CD4-positive, CD25-positive, alpha-beta regulatory T cell (primary cell): ENCODE measurements at regions not wholly inside any gene's neighbourhood (a gene's known extent, or its start where the extent isn't known, plus 50 kb on each side); places are given as distances from the start of the nearest gene placed in this dataset.

Experiments
- ATAC-seq, 2 donors: fragments of 150-1000 bp; cut with Tn5 transposase; one replicate each; pipeline ENCODE4 v1.10.0; 2021; ENCODE audit warnings: low read depth in 2 of 2, moderate number of reproducible peaks in 2 of 2, moderate library complexity in 1 of 2
- DNase-seq, 3 donors: peaks; one replicate each; pipeline versions ENCODE4 v3.0.0 to v3.0.0-alpha.2; 2012 to 2022; ENCODE audit warnings: mixed read lengths in 1 of 3
- H3K27ac ChIP-seq: one replicate; pipeline ENCODE4 v1.7.0; 2013; ENCODE audit warnings: mild to moderate bottlenecking, low read length; ENCODE audit not compliant: insufficient read depth, poor library complexity, severe bottlenecking
- H3K27me3 ChIP-seq: one replicate; pipeline ENCODE4 v1.7.0; 2013; ENCODE audit warnings: low read length; ENCODE audit not compliant: control insufficient read depth, insufficient read depth
- H3K36me3 ChIP-seq: one replicate; pipeline ENCODE4 v1.7.0; 2013; ENCODE audit warnings: mild to moderate bottlenecking, low read length, moderate library complexity; ENCODE audit not compliant: control insufficient read depth, insufficient read depth
- H3K4me1 ChIP-seq: 2 replicates; pipeline ENCODE4 v1.7.0; 2013; ENCODE audit warnings: mild to moderate bottlenecking, low read length; ENCODE audit not compliant: insufficient read depth, control insufficient read depth, poor library complexity, severe bottlenecking
- H3K4me3 ChIP-seq: one replicate; pipeline ENCODE4 v1.7.0; 2013; ENCODE audit warnings: low read depth, mild to moderate bottlenecking, low read length, moderate library complexity
- H3K9me3 ChIP-seq, 2 experiments: 1 replicate in 1 of 2; 2 replicates in 1 of 2; pipeline ENCODE4 v1.7.0; 2013; ENCODE audit warnings: low read length in 2 of 2, mild to moderate bottlenecking in 1 of 2, moderate library complexity in 1 of 2; ENCODE audit not compliant: control insufficient read depth in 2 of 2
- H3K27ac Mint-ChIP-seq, 3 donors: one replicate each; pipeline ENCODE4 v1.8.0; 2020 to 2022; ENCODE audit warnings: mild to moderate bottlenecking in 3 of 3, mixed read lengths in 3 of 3, moderate library complexity in 2 of 3
- H3K27me3 Mint-ChIP-seq: one replicate; pipeline ENCODE4 v1.8.0; 2022; ENCODE audit warnings: mild to moderate bottlenecking, mixed read lengths
- H3K36me3 Mint-ChIP-seq: one replicate; pipeline ENCODE4 v1.8.0; 2020; ENCODE audit warnings: mixed read lengths
- H3K4me1 Mint-ChIP-seq, 4 donors: one replicate each; pipeline ENCODE4 v1.8.0; 2020 to 2022; ENCODE audit warnings: mixed read lengths in 4 of 4, mild to moderate bottlenecking in 1 of 4
- H3K4me3 Mint-ChIP-seq, 4 donors: one replicate each; pipeline ENCODE4 v1.8.0; 2020 to 2022; ENCODE audit warnings: mild to moderate bottlenecking in 4 of 4, mixed read lengths in 4 of 4, moderate library complexity in 3 of 4
- H3K9me3 Mint-ChIP-seq, 7 donors: one replicate each; pipeline ENCODE4 v1.8.0; 2020 to 2022; ENCODE audit warnings: mixed read lengths in 7 of 7, mild to moderate bottlenecking in 3 of 7, moderate library complexity in 2 of 7

- Mint-ChIP-seq H3K9me3 (peaks cover 1 to 13% (median 6%) of the 10 kb centered on the region in 7 donors), H3K27ac (no peak overlapping the region), H3K4me1 (no peaks in the 10 kb centered on the region), H3K4me3 (no peak overlapping the region), H3K36me3 (no peaks in the 10 kb centered on the region), H3K27me3 (peaks cover 7% of the 10 kb centered on the region)
- H3K36me3 ChIP-seq: no peaks in the 10 kb centered on the region
- no peak for ATAC-seq
- DNase-seq: no peak
- H3K27me3 ChIP-seq: no peaks in the 10 kb centered on the region
- no peaks in the 10 kb centered on the region for H3K9me3 ChIP-seq
- no peak overlapping the region for H3K4me3 ChIP-seq
- H3K27ac ChIP-seq: no peak overlapping the region
- H3K4me1 ChIP-seq: no peaks in the 10 kb centered on the region
These were observed 188.5 kb upstream of the CCDC68 start for GRCh38 chr18:55147791-55148190.

GRCh38 chr18:55144193-55144930, 185.1 kb upstream of the CCDC68 start:
- H3K27ac ChIP-seq: no peak overlapping the region
- DNase-seq (no peak), ATAC-seq (no peak)
- no peaks in the 10 kb centered on the region for H3K36me3 ChIP-seq
- no peaks in the 10 kb centered on the region for H3K9me3 ChIP-seq
- H3K4me3 Mint-ChIP-seq: no peak overlapping the region
- no peak overlapping the region for H3K27ac Mint-ChIP-seq
- H3K4me3 ChIP-seq: no peak overlapping the region
- no peaks in the 10 kb centered on the region for H3K36me3 Mint-ChIP-seq
- H3K4me1 Mint-ChIP-seq: no peaks in the 10 kb centered on the region
- H3K9me3 Mint-ChIP-seq: peaks cover under 1 to 19% (median 6%) of the 10 kb centered on the region in 7 donors
- no peaks in the 10 kb centered on the region for H3K27me3 ChIP-seq
- no peaks in the 10 kb centered on the region for H3K4me1 ChIP-seq
- H3K27me3 Mint-ChIP-seq: peaks cover 5% of the 10 kb centered on the region

- Mint-ChIP-seq H3K4me3 (no peak overlapping the region), H3K36me3 (no peaks in the 10 kb centered on the region), H3K9me3 (peaks cover 2 to 19% (median 4%) of the 10 kb centered on the region in 7 donors), H3K27ac (no peak overlapping the region), H3K27me3 (peaks cover 7% of the 10 kb centered on the region), H3K4me1 (no peaks in the 10 kb centered on the region)
- Histone ChIP-seq H3K27me3 (no peaks in the 10 kb centered on the region), H3K9me3 (no peaks in the 10 kb centered on the region), H3K4me1 (no peaks in the 10 kb centered on the region), H3K4me3 (no peak overlapping the region), H3K36me3 (no peaks in the 10 kb centered on the region), H3K27ac (no peak overlapping the region)
- no peak for ATAC-seq
- no peak for DNase-seq
These were observed 183.1 kb upstream of the CCDC68 start for GRCh38 chr18:55142410-55142809.

- Mint-ChIP-seq H3K9me3 (peaks cover 2 to 19% (median 4%) of the 10 kb centered on the region in 7 donors), H3K27ac (no peak overlapping the region), H3K4me3 (no peak overlapping the region), H3K27me3 (peaks cover 7% of the 10 kb centered on the region), H3K36me3 (no peaks in the 10 kb centered on the region), H3K4me1 (no peaks in the 10 kb centered on the region)
- no peaks in the 10 kb centered on the region for H3K9me3 ChIP-seq
- DNase-seq: no peak
- no peak overlapping the region for H3K4me3 ChIP-seq
- H3K27ac ChIP-seq: no peak overlapping the region
- no peak for ATAC-seq
- no peaks in the 10 kb centered on the region for H3K36me3 ChIP-seq
- H3K4me1 ChIP-seq: no peaks in the 10 kb centered on the region
- H3K27me3 ChIP-seq: no peaks in the 10 kb centered on the region
These were observed 182.1 kb upstream of the CCDC68 start for GRCh38 chr18:55141318-55141717.

- no peaks in the 10 kb centered on the region for H3K36me3 ChIP-seq
- H3K27me3 ChIP-seq: no peaks in the 10 kb centered on the region
- H3K36me3 Mint-ChIP-seq: no peaks in the 10 kb centered on the region
- H3K4me3 Mint-ChIP-seq: no peak overlapping the region
- H3K27ac Mint-ChIP-seq: no peak overlapping the region
- no peak overlapping the region for H3K4me3 ChIP-seq
- H3K9me3 ChIP-seq: no peaks in the 10 kb centered on the region
- H3K9me3 Mint-ChIP-seq: peaks cover 0 to 18% (median 4%) of the 10 kb centered on the region in 7 donors
- no peaks in the 10 kb centered on the region for H3K4me1 ChIP-seq
- H3K4me1 Mint-ChIP-seq: no peaks in the 10 kb centered on the region
- ATAC-seq (no peak), DNase-seq (no peak)
- peaks cover 7% of the 10 kb centered on the region for H3K27me3 Mint-ChIP-seq
- no peak overlapping the region for H3K27ac ChIP-seq
These were observed 180.6 kb upstream of the CCDC68 start for GRCh38 chr18:55139836-55140235.

- no peaks in the 10 kb centered on the region for H3K27me3 ChIP-seq
These were observed 180.0 kb upstream of the CCDC68 start for GRCh38 chr18:55139307-55139706.

GRCh38 chr18:55138401-55138800, 179.1 kb upstream of the CCDC68 start:
- no peak overlapping the region for H3K27ac Mint-ChIP-seq
- Histone ChIP-seq H3K36me3 (no peaks in the 10 kb centered on the region), H3K9me3 (no peaks in the 10 kb centered on the region), H3K27me3 (no peaks in the 10 kb centered on the region), H3K27ac (no peak overlapping the region), H3K4me3 (no peak overlapping the region), H3K4me1 (no peaks in the 10 kb centered on the region)
- no peak overlapping the region for H3K4me3 Mint-ChIP-seq
- H3K9me3 Mint-ChIP-seq: peaks cover 0 to 10% (median 2%) of the 10 kb centered on the region in 7 donors
- no peak for ATAC-seq
- H3K27me3 Mint-ChIP-seq: peaks cover 4% of the 10 kb centered on the region
- H3K36me3 Mint-ChIP-seq: no peaks in the 10 kb centered on the region
- DNase-seq: no peak
- no peaks in the 10 kb centered on the region for H3K4me1 Mint-ChIP-seq

More at GRCh38 chr18:55139307-55139706, 180.0 kb upstream of the CCDC68 start:
- H3K27ac ChIP-seq: no peak overlapping the region
- no peaks in the 10 kb centered on the region for H3K4me1 ChIP-seq
- no peaks in the 10 kb centered on the region for H3K36me3 Mint-ChIP-seq
- no peak for ATAC-seq
- no peaks in the 10 kb centered on the region for H3K9me3 ChIP-seq
- H3K4me1 Mint-ChIP-seq: no peaks in the 10 kb centered on the region
- H3K27me3 Mint-ChIP-seq: peaks cover 7% of the 10 kb centered on the region
- H3K4me3 Mint-ChIP-seq: no peak overlapping the region
- no peak overlapping the region for H3K4me3 ChIP-seq
- H3K36me3 ChIP-seq: no peaks in the 10 kb centered on the region
- peak overlapping the region in 1 of 3 donors; percentile 9 for H3K27ac Mint-ChIP-seq
- peaks cover 0 to 13% (median 2%) of the 10 kb centered on the region in 7 donors for H3K9me3 Mint-ChIP-seq
- no peak for DNase-seq

- no peak overlapping the region for H3K4me3 Mint-ChIP-seq
- H3K4me1 Mint-ChIP-seq: no peaks in the 10 kb centered on the region
- ATAC-seq: no peak
- H3K4me3 ChIP-seq: no peak overlapping the region
- H3K27me3 ChIP-seq: no peaks in the 10 kb centered on the region
- no peak overlapping the region for H3K27ac ChIP-seq
- H3K36me3 ChIP-seq: no peaks in the 10 kb centered on the region
- H3K9me3 ChIP-seq: no peaks in the 10 kb centered on the region
- peaks cover 0 to 7% (median 0%) of the 10 kb centered on the region in 7 donors for H3K9me3 Mint-ChIP-seq
- H3K4me1 ChIP-seq: no peaks in the 10 kb centered on the region
- no peak overlapping the region for H3K27ac Mint-ChIP-seq
- H3K27me3 Mint-ChIP-seq: peaks cover 4% of the 10 kb centered on the region
- DNase-seq: no peak
- H3K36me3 Mint-ChIP-seq: no peaks in the 10 kb centered on the region
These were observed 178.3 kb upstream of the CCDC68 start for GRCh38 chr18:55137602-55138001.
